K562 (cell line): ENCODE measurements at regions not wholly inside any gene's neighbourhood (a gene's known extent, or its start where the extent isn't known, plus 50 kb on each side); places are given as distances from the start of the nearest gene placed in this dataset.

Experiments
- BCOR ChIP-seq: fragments of 450-650 bp; IDR thresholded peaks from 2 replicates; pipeline ENCODE4 v1.6.1; 2016
- CHD7 ChIP-seq: fragments of 200-600 bp; sonication (generic); IDR thresholded peaks from one replicate; pipeline ENCODE4 v1.6.1; 2012; ENCODE audit warnings: mild to moderate bottlenecking, low read depth, low read length, inconsistent platforms
- CREB1 ChIP-seq, 2 experiments: sonication (generic) in 1 of 2; formaldehyde crosslinking in 1 of 2; IDR thresholded peaks; 2 replicates each; pipeline versions ENCODE4 v1.6.1 to v1.8.0; 2012 to 2022; ENCODE audit warnings: inconsistent platforms in 1 of 2, mild to moderate bottlenecking in 1 of 2, missing genetic modification reagents in 1 of 2, moderate library complexity in 1 of 2
- RFX7 ChIP-seq: fragments of 250-450 bp; sonication (Bioruptor Pico); IDR thresholded peaks from 2 replicates; pipeline ENCODE4 v1.5.1; 2021; ENCODE audit warnings: mild to moderate bottlenecking
- SIN3A ChIP-seq, 2 experiments: fragments of 150-350 bp in 1 of 2; IDR thresholded peaks; 2 replicates each; pipeline ENCODE4 v1.6.1; 2011 to 2016; ENCODE audit warnings: borderline replicate concordance in 2 of 2, low read depth in 2 of 2, low read length in 2 of 2, mild to moderate bottlenecking in 2 of 2, moderate library complexity in 2 of 2; ENCODE audit not compliant: control insufficient read depth in 1 of 2
- ZNF609 ChIP-seq: sonication (generic); formaldehyde crosslinking; IDR thresholded peaks from 2 replicates; pipeline ENCODE4 v1.8.1; 2023; ENCODE audit warnings: missing genetic modification reagents, mild to moderate bottlenecking, borderline replicate concordance
- TF ChIP-seq, protein P1 (sequence below), 2 experiments: IDR thresholded peaks; 2 replicates each; pipeline ENCODE4 v1.6.1; 2011; ENCODE audit warnings: borderline replicate concordance in 1 of 2, control low read depth in 1 of 2, low read depth in 1 of 2, low read length in 1 of 2, mild to moderate bottlenecking in 1 of 2, mixed read lengths in 1 of 2, moderate library complexity in 1 of 2; ENCODE audit not compliant: insufficient read depth in 1 of 2, insufficient read length in 1 of 2, poor library complexity in 1 of 2, severe bottlenecking in 1 of 2; ENCODE audit errors: extremely low read depth in 1 of 2

DNA sequence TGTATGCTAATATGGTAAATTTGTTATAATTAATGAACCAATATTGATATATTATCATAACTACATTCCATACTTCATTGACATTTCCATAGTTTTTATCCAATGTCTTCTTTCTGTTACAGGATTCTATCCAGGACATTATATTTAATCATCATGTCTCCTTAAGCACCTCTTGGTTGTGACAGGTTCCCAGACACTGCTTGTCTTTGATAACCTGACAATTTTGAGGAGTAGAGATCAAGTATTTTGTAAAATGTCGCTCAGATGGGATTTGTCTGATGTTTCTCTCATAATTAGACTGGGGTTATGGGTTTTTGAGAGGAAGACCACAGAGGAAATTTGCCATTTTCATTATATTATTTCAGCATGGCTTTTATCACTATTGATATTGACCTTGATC is 317.4 kb downstream of the PLOD2 start (continued):
- TF ChIP-seq CHD7, result no peak
- no peak for TF ChIP-seq SIN3A (IDR thresholded peaks at IDR 0.05; ENCODE audit: borderline replicate concordance in 2 of 2, control insufficient read depth in 1 of 2, low read depth in 2 of 2, low read length in 2 of 2)
- TF ChIP-seq ZNF609 (CRISPR knock-in tag), result no peak
- no peak for TF ChIP-seq CREB1 (IDR thresholded peaks at IDR 0.05)
- no peak for TF ChIP-seq CREB1 (CRISPR knock-in tag; IDR thresholded peaks at IDR 0.05)
- no peak for TF ChIP-seq BCOR
- TF ChIP-seq RFX7 (CRISPR knock-in tag), result no peak
- TF ChIP-seq, protein P1, sequence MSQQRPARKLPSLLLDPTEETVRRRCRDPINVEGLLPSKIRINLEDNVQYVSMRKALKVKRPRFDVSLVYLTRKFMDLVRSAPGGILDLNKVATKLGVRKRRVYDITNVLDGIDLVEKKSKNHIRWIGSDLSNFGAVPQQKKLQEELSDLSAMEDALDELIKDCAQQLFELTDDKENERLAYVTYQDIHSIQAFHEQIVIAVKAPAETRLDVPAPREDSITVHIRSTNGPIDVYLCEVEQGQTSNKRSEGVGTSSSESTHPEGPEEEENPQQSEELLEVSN (IDR thresholded peaks at IDR 0.05; ENCODE audit: borderline replicate concordance in 1 of 2, extremely low read depth in 1 of 2, insufficient read depth in 1 of 2, insufficient read length in 1 of 2, low read depth in 1 of 2, low read length in 1 of 2, poor library complexity in 1 of 2, severe bottlenecking in 1 of 2), result no peak
